GM06990 (cell line): ENCODE measurements at regions not wholly inside any gene's neighbourhood (a gene's known extent, or its start where the extent isn't known, plus 50 kb on each side); places are given as distances from the start of the nearest gene placed in this dataset.

Source experiments
- DNase-seq: peaks from one replicate; pipeline ENCODE4 v3.0.0-alpha.2; 2011; ENCODE audit not compliant: insufficient read length; ENCODE audit errors: extremely low read depth
- H3K27me3 ChIP-seq: replicated peaks from 2 replicates; pipeline ENCODE4 v1.6.0; 2011; ENCODE audit warnings: low read length; ENCODE audit not compliant: control insufficient read depth, insufficient read depth
- H3K36me3 ChIP-seq: 2 replicates; pipeline ENCODE4 v1.5.1; 2011; ENCODE audit warnings: low read length; ENCODE audit not compliant: control insufficient read depth, insufficient read depth
- H3K4me3 ChIP-seq: replicated peaks from 2 replicates; pipeline ENCODE4 v1.5.1; 2011; ENCODE audit warnings: low read depth, mild to moderate bottlenecking, control low read depth, low read length
- CTCF ChIP-seq: IDR thresholded peaks from 2 replicates; pipeline ENCODE4 v1.5.1; 2011; ENCODE audit warnings: low read length, control low read depth, mild to moderate bottlenecking, inconsistent platforms; ENCODE audit not compliant: insufficient read depth, poor library complexity, severe bottlenecking

GRCh38 chr3:25287291-25287884 lies 140.7 kb upstream of the RARB start:
- no peak for DNase-seq
- H3K4me3 ChIP-seq: no peak overlapping the region
- no peaks in the 10 kb centered on the region for H3K36me3 ChIP-seq
- no peaks in the 10 kb centered on the region for H3K27me3 ChIP-seq
- no peak for TF ChIP-seq CTCF

GRCh38 chr3:25288413-25288812 lies 139.7 kb upstream of the RARB start:
- Histone ChIP-seq H3K36me3 (no peaks in the 10 kb centered on the region), H3K4me3 (no peak overlapping the region), H3K27me3 (no peaks in the 10 kb centered on the region)
- no peak for TF ChIP-seq CTCF
- no peak for DNase-seq

GRCh38 chr3:25289156-25289555 lies 138.9 kb upstream of the RARB start:
- Histone ChIP-seq H3K36me3 (no peaks in the 10 kb centered on the region), H3K4me3 (no peak overlapping the region), H3K27me3 (no peaks in the 10 kb centered on the region)
- DNase-seq: no peak
- TF ChIP-seq CTCF: no peak

GRCh38 chr3:25289663-25290062 lies 138.4 kb upstream of the RARB start:
- no peak for TF ChIP-seq CTCF
- DNase-seq: no peak

GRCh38 chr3:25291481-25291905 lies 136.6 kb upstream of the RARB start:
- no peak for TF ChIP-seq CTCF
- no peak for DNase-seq

More at GRCh38 chr3:25289663-25290062, 138.4 kb upstream of the RARB start:
- Histone ChIP-seq H3K27me3 (no peaks in the 10 kb centered on the region), H3K36me3 (no peaks in the 10 kb centered on the region), H3K4me3 (no peak overlapping the region)

GRCh38 chr3:25292036-25292435 lies 136.0 kb upstream of the RARB start:
- no peak overlapping the region for H3K4me3 ChIP-seq
- no peak for DNase-seq
- H3K27me3 ChIP-seq: no peaks in the 10 kb centered on the region
- TF ChIP-seq CTCF: no peak
- no peaks in the 10 kb centered on the region for H3K36me3 ChIP-seq

More at GRCh38 chr3:25291481-25291905, 136.6 kb upstream of the RARB start:
- Histone ChIP-seq H3K27me3 (no peaks in the 10 kb centered on the region), H3K36me3 (no peaks in the 10 kb centered on the region), H3K4me3 (no peak overlapping the region)
